ENCODE measurements at regions not wholly inside any gene's neighbourhood (a gene's known extent, or its start where the extent isn't known, plus 50 kb on each side); places are given as distances from the start of the nearest gene placed in this dataset.

GRCh38 chr14:71533390-71533789 is 398.8 kb upstream of the RGS6 start:
- intact Hi-C loops (cut with DNase I), result no loop called here
- no peak for DNase-seq
- no peak for FAIRE-seq
- no peaks in the 10 kb centered on the region for H3K9me3 ChIP-seq
- H3K36me3 ChIP-seq, result no peaks in the 10 kb centered on the region
- no peak overlapping the region for H3K27ac ChIP-seq
- H3K4me3 ChIP-seq, result no peak overlapping the region
- TF ChIP-seq CTCF (IDR thresholded peaks at IDR 0.05), result no peak
- H3K27me3 ChIP-seq, result no peaks in the 10 kb centered on the region
- H3K4me1 ChIP-seq, result peaks cover 0 to 5% (median 3%) of the 10 kb centered on the region in 3 donors
- 96 to 99% methylated on average over 3 of the region's 3 CpGs for WGBS, 2 donors
- no peak for ATAC-seq

DNA sequence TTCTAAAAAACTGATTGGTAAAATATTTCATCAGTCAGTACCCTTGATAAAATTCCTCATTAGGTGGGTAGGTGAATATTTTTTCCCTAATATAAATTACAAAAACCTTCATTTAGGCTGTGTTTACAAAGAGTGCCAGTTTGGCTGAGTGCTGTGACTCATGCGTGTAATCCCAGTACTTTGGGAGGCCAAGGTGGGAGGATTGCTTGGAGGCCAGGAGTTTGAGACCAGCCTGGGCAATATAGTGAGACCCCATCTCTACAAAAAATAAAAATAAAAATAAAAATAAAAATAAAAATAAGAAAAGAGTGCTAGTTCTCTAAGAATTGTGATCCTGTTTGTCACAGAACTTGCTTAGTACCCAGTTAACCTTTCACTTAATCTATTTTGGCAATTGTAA is 398.4 kb upstream of the RGS6 start:
- no peaks in the 10 kb centered on the region for H3K27me3 ChIP-seq
- ATAC-seq (no peak), DNase-seq (no peak), FAIRE-seq (no peak)
- intact Hi-C loops (cut with DNase I), result no loop called here
- H3K27ac ChIP-seq, result no peak overlapping the region
- WGBS, 2 donors, result 98 to 100% methylated on average over 1 of the region's 1 CpG
- no peak overlapping the region for H3K4me3 ChIP-seq
- no peaks in the 10 kb centered on the region for H3K9me3 ChIP-seq
- H3K36me3 ChIP-seq, result no peaks in the 10 kb centered on the region
- H3K4me1 ChIP-seq, result peaks cover 0 to 5% (median 3%) of the 10 kb centered on the region in 3 donors
- TF ChIP-seq CTCF (IDR thresholded peaks at IDR 0.05), result no peak

GRCh38 chr14:71534506-71534905 is 397.7 kb upstream of the RGS6 start:
- DNase-seq (no peak), ATAC-seq (no peak), FAIRE-seq (no peak)
- Histone ChIP-seq H3K27ac (no peak overlapping the region), H3K9me3 (no peaks in the 10 kb centered on the region), H3K4me1 (peaks cover 0 to 10% (median 3%) of the 10 kb centered on the region in 3 donors), H3K4me3 (no peak overlapping the region), H3K27me3 (no peaks in the 10 kb centered on the region), H3K36me3 (no peaks in the 10 kb centered on the region)
- TF ChIP-seq CTCF (IDR thresholded peaks at IDR 0.05), result no peak
- 97 to 98% methylated on average over 1 of the region's 1 CpG for WGBS, 2 donors
- intact Hi-C loops (cut with DNase I), result no loop called here

DNA sequence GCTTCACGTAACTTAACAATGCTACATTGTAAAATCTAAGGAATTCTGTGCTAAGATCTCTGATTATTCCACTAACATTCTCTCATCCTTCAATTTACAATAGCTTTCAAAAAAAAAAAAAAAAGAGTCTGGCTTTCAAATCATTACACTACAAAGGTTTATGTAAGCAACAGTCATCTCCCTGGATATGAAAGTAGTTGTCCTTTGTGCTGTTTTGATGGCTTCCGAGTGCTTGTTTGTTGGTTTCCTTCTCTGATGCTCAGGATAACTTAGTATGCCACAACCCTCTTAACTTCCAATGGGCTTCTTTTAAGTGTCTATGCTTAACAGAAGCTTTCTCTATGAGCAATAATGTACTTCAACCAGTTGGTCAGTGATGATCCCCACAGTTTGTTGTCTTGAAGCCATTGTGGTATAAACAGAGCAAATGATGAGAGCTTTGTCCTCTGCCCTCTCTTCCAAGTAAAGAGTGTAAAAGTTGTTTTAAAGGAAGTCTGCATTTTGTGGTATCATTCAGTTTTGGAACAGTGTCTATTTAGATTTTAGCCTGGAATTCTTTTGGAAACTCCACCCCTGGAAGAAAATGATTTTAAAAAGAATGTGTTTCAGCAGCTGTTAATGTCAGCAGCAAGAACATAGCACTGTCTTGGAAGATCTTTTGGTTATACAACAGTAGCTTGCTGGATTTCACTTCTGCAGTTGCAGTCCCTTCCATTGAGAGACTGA is 396.1 kb upstream of the RGS6 start:
- Histone ChIP-seq H3K27ac (no peak overlapping the region), H3K4me1 (peaks cover 0 to 11% (median 3%) of the 10 kb centered on the region in 3 donors), H3K4me3 (no peak overlapping the region), H3K9me3 (no peaks in the 10 kb centered on the region), H3K36me3 (no peaks in the 10 kb centered on the region), H3K27me3 (no peaks in the 10 kb centered on the region)
- ATAC-seq, result no peak
- FAIRE-seq, result no peak
- WGBS, 2 donors, result 87 to 90% methylated on average over 2 of the region's 2 CpGs
- intact Hi-C loops (cut with DNase I), result no loop called here
- no peak for DNase-seq
- no peak for TF ChIP-seq CTCF (IDR thresholded peaks at IDR 0.05)
